HepG2 (cell line): ENCODE measurements at regions not wholly inside any gene's neighbourhood (a gene's known extent, or its start where the extent isn't known, plus 50 kb on each side); places are given as distances from the start of the nearest gene placed in this dataset.

Experiments
- ATAC-seq: fragments of 200-7000 bp; cut with Tn5 transposase; 3 replicates; pipeline ENCODE4 v1.9.1; 2020; ENCODE audit warnings: mild to moderate bottlenecking, moderate library complexity
- BruUV-seq: library from RNA; stranded (reverse); fragments of 400-500 nt; replicated peaks from 2 replicates; lab custom pipeline; 2021; lab: Mats Ljungman, UMichigan
- CTCF ChIA-PET: fragments of 300-600 bp; formaldehyde crosslinking; extraction: SDS; loops from one replicate; lab custom pipeline; 2021; ENCODE audit warnings: low total read pairs, inconsistent platforms, low intra/inter-chr PET ratio; lab: Yijun Ruan, JAX
- POLR2A ChIA-PET: fragments of 350-600 bp; sonication (Branson Sonifier 250); formaldehyde crosslinking; loops from one replicate; lab custom pipeline; 2020; ENCODE audit warnings: antibody characterized with exemption, inconsistent platforms; lab: Yijun Ruan, JAX
- DNase-seq: peaks from one replicate; pipeline ENCODE4 v3.0.0-alpha.2; 2015; ENCODE audit warnings: low spot score
- FAIRE-seq: peaks from 3 replicates; lab custom pipeline; 2011; peaks lifted over from hg19 to GRCh38; lab: Jason Lieb, UNC
- H2AFZ ChIP-seq: one replicate; pipeline ENCODE4 v1.6.1; 2011; ENCODE audit warnings: low read length, inconsistent platforms
- H3K27ac ChIP-seq: fragments of 300-600 bp; 3 replicates; pipeline ENCODE4 v1.8.0; 2011; ENCODE audit warnings: mixed run types, mild to moderate bottlenecking, mixed read lengths, low read length, inconsistent platforms; ENCODE audit not compliant: insufficient read depth; ENCODE audit errors: extremely low read length
- H3K27me3 ChIP-seq, 2 experiments: fragments of 200-600 bp in 1 of 2; 2 replicates in 1 of 2; 3 replicates in 1 of 2; pipeline versions ENCODE4 v1.6.0 to v1.8.0; 2011; ENCODE audit warnings: low read length in 2 of 2, mild to moderate bottlenecking in 2 of 2, moderate library complexity in 2 of 2, inconsistent platforms in 1 of 2; ENCODE audit not compliant: insufficient read depth in 2 of 2, control insufficient read depth in 1 of 2
- H3K36me3 ChIP-seq, 2 experiments: fragments of 200-600 bp in 1 of 2; replicated peaks in 1 of 2; 2 replicates in 1 of 2; 3 replicates in 1 of 2; pipeline versions ENCODE4 v1.5.1 to v1.8.0; 2011; ENCODE audit warnings: low read length in 2 of 2, inconsistent platforms in 1 of 2; ENCODE audit not compliant: insufficient read depth in 2 of 2, control insufficient read depth in 1 of 2
- H3K4me1 ChIP-seq: 2 replicates; pipeline ENCODE4 v1.5.1; 2012; ENCODE audit warnings: low read length, inconsistent platforms; ENCODE audit not compliant: insufficient read depth
- H3K4me2 ChIP-seq: 2 replicates; pipeline ENCODE4 v1.6.0; 2011; ENCODE audit warnings: low read depth, low read length, inconsistent platforms
- H3K4me3 ChIP-seq, 3 experiments: fragments of 200-600 bp in 1 of 3; sonication (generic), shearing (Covaris generic) in 1 of 3; replicated peaks in 1 of 3; 2 replicates each; pipeline ENCODE4 v1.5.1; 2011 to 2016; ENCODE audit warnings: low read length in 3 of 3, inconsistent platforms in 2 of 3, low read depth in 2 of 3, mild to moderate bottlenecking in 2 of 3, control low read depth in 1 of 3, mixed read lengths in 1 of 3; ENCODE audit not compliant: insufficient read depth in 1 of 3
- H3K79me2 ChIP-seq: one replicate; pipeline ENCODE4 v1.6.1; 2011; ENCODE audit warnings: low read length, inconsistent platforms; ENCODE audit not compliant: insufficient read depth
- H3K9ac ChIP-seq: 2 replicates; pipeline ENCODE4 v1.6.0; 2011; ENCODE audit warnings: mild to moderate bottlenecking, low read depth, low read length, inconsistent platforms; ENCODE audit not compliant: insufficient read depth
- H3K9me3 ChIP-seq: 2 replicates; pipeline ENCODE4 v1.5.1; 2012; ENCODE audit warnings: mild to moderate bottlenecking, low read length
- H4K20me1 ChIP-seq: 2 replicates; pipeline ENCODE4 v1.6.0; 2011; ENCODE audit warnings: inconsistent platforms, mild to moderate bottlenecking, low read length, moderate library complexity; ENCODE audit not compliant: insufficient read depth
- ARHGAP35 ChIP-seq: sonication (generic); formaldehyde crosslinking; IDR thresholded peaks from 2 replicates; pipeline ENCODE4 v1.9.0; 2022; ENCODE audit warnings: mild to moderate bottlenecking, inconsistent platforms, moderate library complexity, missing genetic modification reagents, borderline replicate concordance
- ERF ChIP-seq: IDR thresholded peaks from 2 replicates; pipeline ENCODE4 v1.6.1; 2018; ENCODE audit warnings: missing biosample characterization, missing genetic modification reagents
- GATAD1 ChIP-seq: IDR thresholded peaks from 2 replicates; pipeline ENCODE4 v1.6.1; 2016; ENCODE audit warnings: missing genetic modification reagents, missing compliant biosample characterization
- GMEB2 ChIP-seq: IDR thresholded peaks from 2 replicates; pipeline ENCODE4 v1.6.1; 2016; ENCODE audit warnings: missing biosample characterization, missing genetic modification reagents, low read depth
- GZF1 ChIP-seq: sonication (generic); formaldehyde crosslinking; IDR thresholded peaks from 2 replicates; pipeline ENCODE4 v1.5.1; 2020; ENCODE audit warnings: mild to moderate bottlenecking, missing genetic modification reagents
- HDAC1 ChIP-seq: sonication (generic); formaldehyde crosslinking; IDR thresholded peaks from 2 replicates; pipeline ENCODE4 v1.5.1; 2020; ENCODE audit warnings: mild to moderate bottlenecking, missing genetic modification reagents
- KDM2A ChIP-seq: sonication (generic); formaldehyde crosslinking; IDR thresholded peaks from 2 replicates; pipeline ENCODE4 v1.4.0; 2020; ENCODE audit warnings: low read depth, missing genetic modification reagents, borderline replicate concordance
- MATR3 ChIP-seq: sonication (generic); formaldehyde crosslinking; IDR thresholded peaks from 2 replicates; pipeline ENCODE4 v1.4.0; 2020; ENCODE audit warnings: missing genetic modification reagents
- NR3C1 ChIP-seq: sonication (generic); formaldehyde crosslinking; IDR thresholded peaks from 2 replicates; pipeline ENCODE4 v1.4.0; 2020; ENCODE audit warnings: missing genetic modification reagents
- SP1 ChIP-seq, 2 experiments: fragments of 450-650 bp in 1 of 2; sonication (generic) in 1 of 2; formaldehyde crosslinking in 1 of 2; IDR thresholded peaks; 2 replicates each; pipeline versions ENCODE4 v1.4.0 to v1.6.1; 2016 to 2020; ENCODE audit warnings: missing genetic modification reagents in 1 of 2
- ZFP37 ChIP-seq: sonication (generic); formaldehyde crosslinking; IDR thresholded peaks from 2 replicates; pipeline ENCODE4 v1.4.0; 2020; ENCODE audit warnings: missing genetic modification reagents, borderline replicate concordance
- ZNF678 ChIP-seq: sonication (generic); formaldehyde crosslinking; IDR thresholded peaks from 2 replicates; pipeline ENCODE4 v1.4.0; 2020; ENCODE audit warnings: mild to moderate bottlenecking, missing genetic modification reagents
- ZNF816 ChIP-seq: sonication (generic); formaldehyde crosslinking; IDR thresholded peaks from 2 replicates; pipeline ENCODE4 v1.8.0; 2022; ENCODE audit warnings: missing genetic modification reagents, mild to moderate bottlenecking, borderline replicate concordance
- WGBS: methylation state at CpG from one replicate; pipeline ENCODE4 v1.1.6; 2017; ENCODE audit warnings: low lambda C conversion rate; 5-methylcytosine and 5-hydroxymethylcytosine counted together
- in situ Hi-C: cut with HindIII; loops from 2 replicates; pipeline ENCODE4 v1.10.0; 2017; ENCODE audit warnings: low pct_unique_long_range_greater_than_20kb; ENCODE audit not compliant: extremely low pct_ligation_motif_present
- intact Hi-C: fragments of 100-400 bp; cut with micrococcal nuclease; formaldehyde crosslinking; loops from one replicate; pipeline ENCODE4 v1.10.0; 2022; ENCODE audit not compliant: unreplicated experiment

GRCh38 chr4:35541888-35542213, 702.5 kb downstream of the ARAP2 start:
- Histone ChIP-seq H4K20me1 (no peaks in the 10 kb centered on the region), H3K4me1 (no peaks in the 10 kb centered on the region), H3K27me3 (no peaks in the 10 kb centered on the region), H3K9ac (no peak overlapping the region), H3K9me3 (no peaks in the 10 kb centered on the region), H2AFZ (no peak overlapping the region), H3K4me2 (peak overlapping the region; percentile 26), H3K27ac (no peak overlapping the region), H3K79me2 (no peaks in the 10 kb centered on the region), H3K36me3 (no peaks in the 10 kb centered on the region), H3K4me3 (peak overlapping the region in 1 of 3 experiments; percentile 32; a peak in 1 of 6 replicates)
- DNase-seq (peak; percentile 10), FAIRE-seq (no peak), ATAC-seq (peak; percentile 97)
- 62% methylated on average over 5 of the region's 5 CpGs for WGBS
- TF ChIP-seq ZNF816 (CRISPR knock-in tag) (no peak), ARHGAP35 (CRISPR knock-in tag) (no peak), GATAD1 (CRISPR knock-in tag) (no peak), GZF1 (peak; percentile 99), NR3C1 (no peak), MATR3 (CRISPR knock-in tag) (no peak)
- BruUV-seq: no TSS peak
- ChIA-PET POLR2A (no interaction called here), CTCF (no interaction called here)
- in situ Hi-C loops: no loop called here
- intact Hi-C loops: no loop called here

GRCh38 chr4:35548921-35549320, 695.4 kb downstream of the ARAP2 start:
- DNase-seq (no peak), FAIRE-seq (no peak), ATAC-seq (no peak)
- intact Hi-C loops: no loop called here
- no peak overlapping the region for H3K9ac ChIP-seq
- no peaks in the 10 kb centered on the region for H3K36me3 ChIP-seq
- no peak overlapping the region for H3K4me3 ChIP-seq
- no peak overlapping the region for H3K4me2 ChIP-seq
- H3K27ac ChIP-seq: no peak overlapping the region
- no peaks in the 10 kb centered on the region for H3K9me3 ChIP-seq
- 2% methylated on average over 3 of the region's 3 CpGs for WGBS
- POLR2A ChIA-PET: no interaction called here
- H3K79me2 ChIP-seq: no peaks in the 10 kb centered on the region
- H4K20me1 ChIP-seq: no peaks in the 10 kb centered on the region
- H3K27me3 ChIP-seq: no peaks in the 10 kb centered on the region
- CTCF ChIA-PET: no interaction called here
- H3K4me1 ChIP-seq: no peaks in the 10 kb centered on the region
- no peak overlapping the region for H2AFZ ChIP-seq
- in situ Hi-C loops: no loop called here
- TF ChIP-seq ZNF678 (CRISPR knock-in tag) (no peak), GMEB2 (CRISPR knock-in tag) (no peak), ZFP37 (CRISPR knock-in tag) (no peak), HDAC1 (CRISPR knock-in tag) (no peak), ERF (CRISPR knock-in tag) (no peak), KDM2A (CRISPR knock-in tag) (no peak), SP1 (IDR thresholded peaks at IDR 0.05) (no peak), SP1 (CRISPR knock-in tag; IDR thresholded peaks at IDR 0.05) (no peak)
- BruUV-seq: no TSS peak
